ENCODE measurements at regions not wholly inside any gene's neighbourhood (a gene's known extent, or its start where the extent isn't known, plus 50 kb on each side); places are given as distances from the start of the nearest gene placed in this dataset.

DNA sequence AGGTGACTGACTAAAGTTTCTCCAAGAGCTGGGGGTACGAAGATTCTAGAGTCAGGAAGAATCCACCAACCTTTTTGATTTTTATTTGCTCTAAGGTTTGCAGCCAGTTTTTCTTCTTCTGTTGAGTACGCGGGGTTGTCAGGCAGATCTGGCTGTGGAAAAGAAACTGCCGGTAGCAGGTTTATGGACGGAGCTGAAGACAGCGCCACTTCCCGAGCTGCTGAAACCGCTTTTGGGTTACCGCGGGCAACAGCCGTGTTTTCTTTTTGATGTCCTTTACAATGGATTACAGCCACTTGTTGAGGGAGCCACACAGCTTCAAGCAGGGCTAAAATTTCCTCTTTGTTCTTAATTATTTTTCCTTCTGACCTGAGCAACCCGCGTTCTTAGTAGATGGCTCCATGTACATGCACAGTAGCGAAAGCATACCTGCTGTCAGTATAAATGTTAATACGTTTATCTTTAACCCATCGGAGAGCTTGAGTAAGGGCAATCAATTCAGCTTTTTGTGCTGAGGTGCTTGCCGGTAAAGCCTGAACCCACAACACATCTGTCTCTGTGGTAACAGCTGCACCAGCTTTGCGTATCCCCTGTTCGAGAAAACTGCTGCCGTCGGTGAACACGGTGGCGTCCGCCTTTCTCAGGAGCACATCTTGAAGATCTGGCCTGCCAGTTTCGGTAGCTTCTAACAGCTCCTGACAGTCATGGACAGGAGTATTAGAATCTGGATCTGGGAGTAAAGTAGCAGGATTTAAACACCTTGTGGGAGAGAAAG, 674.3 kb downstream of the TMEM121 start:
- peaks cover 2% of the 10 kb centered on the region for H3K27me3 ChIP-seq (ENCODE audit: control insufficient read depth, insufficient read depth, low read length)
- ATAC-seq = no peak
- 74% methylated on average over 25 of the region's 25 CpGs for WGBS (ENCODE audit: insufficient coverage)
- TF ChIP-seq, protein P1, sequence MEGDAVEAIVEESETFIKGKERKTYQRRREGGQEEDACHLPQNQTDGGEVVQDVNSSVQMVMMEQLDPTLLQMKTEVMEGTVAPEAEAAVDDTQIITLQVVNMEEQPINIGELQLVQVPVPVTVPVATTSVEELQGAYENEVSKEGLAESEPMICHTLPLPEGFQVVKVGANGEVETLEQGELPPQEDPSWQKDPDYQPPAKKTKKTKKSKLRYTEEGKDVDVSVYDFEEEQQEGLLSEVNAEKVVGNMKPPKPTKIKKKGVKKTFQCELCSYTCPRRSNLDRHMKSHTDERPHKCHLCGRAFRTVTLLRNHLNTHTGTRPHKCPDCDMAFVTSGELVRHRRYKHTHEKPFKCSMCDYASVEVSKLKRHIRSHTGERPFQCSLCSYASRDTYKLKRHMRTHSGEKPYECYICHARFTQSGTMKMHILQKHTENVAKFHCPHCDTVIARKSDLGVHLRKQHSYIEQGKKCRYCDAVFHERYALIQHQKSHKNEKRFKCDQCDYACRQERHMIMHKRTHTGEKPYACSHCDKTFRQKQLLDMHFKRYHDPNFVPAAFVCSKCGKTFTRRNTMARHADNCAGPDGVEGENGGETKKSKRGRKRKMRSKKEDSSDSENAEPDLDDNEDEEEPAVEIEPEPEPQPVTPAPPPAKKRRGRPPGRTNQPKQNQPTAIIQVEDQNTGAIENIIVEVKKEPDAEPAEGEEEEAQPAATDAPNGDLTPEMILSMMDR (IDR thresholded peaks at IDR 0.05) = no peak
- Mint-ChIP-seq H3K36me3 (no peaks in the 10 kb centered on the region), H3K27ac (no peak overlapping the region), H3K9me3 (no peaks in the 10 kb centered on the region), H3K4me1 (no peaks in the 10 kb centered on the region), H3K4me3 (no peak overlapping the region), H3K27me3 (ENCODE audit: low read depth in 2 of 2) (peaks cover 27 to 61% of the 10 kb centered on the region in 2 donors)
- no peak overlapping the region for H3K27ac ChIP-seq (ENCODE audit: low read length)
- DNase-seq = peak in 1 of 2 donors; percentile 48
- H3K9me3 ChIP-seq (ENCODE audit: control insufficient read depth, insufficient read depth, low read length) = no peaks in the 10 kb centered on the region
- H3K4me3 ChIP-seq (ENCODE audit: low read length) = no peak overlapping the region
- H3K36me3 ChIP-seq (ENCODE audit: control insufficient read depth, insufficient read depth, low read length) = no peaks in the 10 kb centered on the region
- no peaks in the 10 kb centered on the region for H3K4me1 ChIP-seq (ENCODE audit: control insufficient read depth, insufficient read depth, low read length)
- intact Hi-C loops (cut with micrococcal nuclease) = no loop called here

DNA sequence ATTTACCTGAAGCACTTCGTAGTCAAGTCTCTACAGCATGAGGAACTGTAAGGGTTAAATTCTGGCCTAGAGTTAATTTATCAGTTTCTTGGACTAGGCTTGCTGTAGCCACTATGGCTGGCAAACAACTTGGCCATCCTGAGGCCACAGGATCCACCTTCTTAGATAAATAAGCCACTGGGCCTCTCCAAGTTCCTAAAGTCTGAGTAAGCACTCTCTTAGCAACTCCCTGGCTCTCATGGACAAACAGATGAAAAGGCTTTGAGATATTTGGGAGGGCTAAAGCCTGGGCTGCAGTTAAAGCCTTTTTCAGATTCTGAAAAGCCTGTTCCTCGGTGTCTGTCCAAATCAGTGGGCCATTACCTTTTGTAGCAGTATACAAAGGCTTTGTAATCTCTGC, 675.0 kb downstream of the TMEM121 start:
- peaks cover 2% of the 10 kb centered on the region for H3K27me3 ChIP-seq (ENCODE audit: control insufficient read depth, insufficient read depth, low read length)
- Mint-ChIP-seq H3K36me3 (no peaks in the 10 kb centered on the region), H3K4me3 (no peak overlapping the region), H3K27ac (no peak overlapping the region), H3K4me1 (no peaks in the 10 kb centered on the region), H3K27me3 (ENCODE audit: low read depth in 2 of 2) (peaks cover 31 to 63% of the 10 kb centered on the region in 2 donors), H3K9me3 (no peaks in the 10 kb centered on the region)
- DNase-seq (no peak), ATAC-seq (no peak)
- no peak overlapping the region for H3K27ac ChIP-seq (ENCODE audit: low read length)
- no peaks in the 10 kb centered on the region for H3K36me3 ChIP-seq (ENCODE audit: control insufficient read depth, insufficient read depth, low read length)
- intact Hi-C loops (cut with micrococcal nuclease) = no loop called here
- H3K4me1 ChIP-seq (ENCODE audit: control insufficient read depth, insufficient read depth, low read length) = no peaks in the 10 kb centered on the region
- H3K9me3 ChIP-seq (ENCODE audit: control insufficient read depth, insufficient read depth, low read length) = no peaks in the 10 kb centered on the region
- TF ChIP-seq, protein P1 (IDR thresholded peaks at IDR 0.05) = no peak
- WGBS (ENCODE audit: insufficient coverage) = 90% methylated on average over 2 of the region's 2 CpGs
- H3K4me3 ChIP-seq (ENCODE audit: low read length) = no peak overlapping the region

DNA sequence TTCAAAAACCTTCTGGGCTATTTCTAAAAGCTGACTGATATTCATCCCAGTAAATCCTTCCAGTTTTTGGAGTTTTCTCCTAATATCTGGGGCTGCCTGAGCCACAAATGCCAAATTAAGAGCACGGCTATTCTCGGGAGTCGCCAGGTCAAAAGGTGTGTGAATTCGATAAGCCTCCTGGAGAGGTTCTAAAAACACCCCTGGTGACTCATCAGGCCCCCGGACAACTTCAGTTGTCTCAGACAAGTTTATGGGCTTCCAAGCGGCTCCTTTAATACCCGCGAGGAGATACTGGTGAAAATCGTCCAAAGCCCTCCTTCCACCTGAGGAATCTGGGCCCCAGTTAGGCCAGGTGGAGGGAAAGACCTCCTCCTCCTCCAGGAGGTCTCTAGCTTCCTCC, 677.1 kb downstream of the TMEM121 start:
- DNase-seq = no peak
- Histone ChIP-seq H3K36me3 (ENCODE audit: control insufficient read depth, insufficient read depth, low read length) (no peaks in the 10 kb centered on the region), H3K27me3 (ENCODE audit: control insufficient read depth, insufficient read depth, low read length) (peaks cover 2% of the 10 kb centered on the region), H3K27ac (ENCODE audit: low read length) (no peak overlapping the region), H3K9me3 (ENCODE audit: control insufficient read depth, insufficient read depth, low read length) (no peaks in the 10 kb centered on the region), H3K4me3 (ENCODE audit: low read length) (no peak overlapping the region), H3K4me1 (ENCODE audit: control insufficient read depth, insufficient read depth, low read length) (no peaks in the 10 kb centered on the region)
- no peaks in the 10 kb centered on the region for H3K36me3 Mint-ChIP-seq
- no peak for ATAC-seq
- no peak overlapping the region for H3K4me3 Mint-ChIP-seq
- no peaks in the 10 kb centered on the region for H3K9me3 Mint-ChIP-seq
- H3K27me3 Mint-ChIP-seq (ENCODE audit: low read depth in 2 of 2) = peaks cover 31 to 71% of the 10 kb centered on the region in 2 donors
- TF ChIP-seq, protein P1 (IDR thresholded peaks at IDR 0.05) = no peak
- H3K27ac Mint-ChIP-seq = no peak overlapping the region
- no peaks in the 10 kb centered on the region for H3K4me1 Mint-ChIP-seq
- intact Hi-C loops (cut with micrococcal nuclease) = no loop called here
- WGBS (ENCODE audit: insufficient coverage) = 81% methylated on average over 9 of the region's 9 CpGs

DNA sequence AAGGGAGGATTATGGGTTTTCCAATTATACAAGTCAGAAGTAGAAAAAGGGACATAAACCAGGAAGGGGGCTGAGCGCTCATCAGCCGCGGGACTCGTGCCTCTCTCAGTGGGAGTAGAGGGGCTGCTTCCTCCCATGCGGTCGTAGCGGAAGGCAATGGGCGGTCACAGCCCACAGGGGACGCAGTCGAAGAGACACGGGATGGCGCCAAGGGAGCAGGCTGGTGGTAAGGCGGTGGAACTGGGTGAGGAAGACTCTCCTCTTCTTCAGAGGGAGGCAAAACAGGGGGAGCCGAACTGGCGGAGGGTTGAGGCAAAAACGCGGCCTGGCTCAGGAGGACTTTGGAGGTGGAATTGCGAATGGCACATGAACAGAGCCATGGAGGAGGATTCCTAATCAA, 677.7 kb downstream of the TMEM121 start:
- Mint-ChIP-seq H3K4me3 (no peak overlapping the region), H3K27ac (no peak overlapping the region), H3K36me3 (no peaks in the 10 kb centered on the region), H3K9me3 (no peaks in the 10 kb centered on the region), H3K4me1 (no peaks in the 10 kb centered on the region), H3K27me3 (ENCODE audit: low read depth in 2 of 2) (peaks cover 30 to 70% of the 10 kb centered on the region in 2 donors)
- TF ChIP-seq, protein P1 (IDR thresholded peaks at IDR 0.05) = no peak
- intact Hi-C loops (cut with micrococcal nuclease) = no loop called here
- ATAC-seq (no peak), DNase-seq (no peak)
- Histone ChIP-seq H3K27ac (ENCODE audit: low read length) (no peak overlapping the region), H3K36me3 (ENCODE audit: control insufficient read depth, insufficient read depth, low read length) (no peaks in the 10 kb centered on the region), H3K27me3 (ENCODE audit: control insufficient read depth, insufficient read depth, low read length) (peaks cover 2% of the 10 kb centered on the region), H3K4me1 (ENCODE audit: control insufficient read depth, insufficient read depth, low read length) (no peaks in the 10 kb centered on the region), H3K9me3 (ENCODE audit: control insufficient read depth, insufficient read depth, low read length) (no peaks in the 10 kb centered on the region), H3K4me3 (ENCODE audit: low read length) (no peak overlapping the region)
- 89% methylated on average over 18 of the region's 18 CpGs for WGBS (ENCODE audit: insufficient coverage)

Measured in natural killer cell (primary cell).